ENCODE measurements at regions not wholly inside any gene's neighbourhood (a gene's known extent, or its start where the extent isn't known, plus 50 kb on each side); places are given as distances from the start of the nearest gene placed in this dataset.

DNA sequence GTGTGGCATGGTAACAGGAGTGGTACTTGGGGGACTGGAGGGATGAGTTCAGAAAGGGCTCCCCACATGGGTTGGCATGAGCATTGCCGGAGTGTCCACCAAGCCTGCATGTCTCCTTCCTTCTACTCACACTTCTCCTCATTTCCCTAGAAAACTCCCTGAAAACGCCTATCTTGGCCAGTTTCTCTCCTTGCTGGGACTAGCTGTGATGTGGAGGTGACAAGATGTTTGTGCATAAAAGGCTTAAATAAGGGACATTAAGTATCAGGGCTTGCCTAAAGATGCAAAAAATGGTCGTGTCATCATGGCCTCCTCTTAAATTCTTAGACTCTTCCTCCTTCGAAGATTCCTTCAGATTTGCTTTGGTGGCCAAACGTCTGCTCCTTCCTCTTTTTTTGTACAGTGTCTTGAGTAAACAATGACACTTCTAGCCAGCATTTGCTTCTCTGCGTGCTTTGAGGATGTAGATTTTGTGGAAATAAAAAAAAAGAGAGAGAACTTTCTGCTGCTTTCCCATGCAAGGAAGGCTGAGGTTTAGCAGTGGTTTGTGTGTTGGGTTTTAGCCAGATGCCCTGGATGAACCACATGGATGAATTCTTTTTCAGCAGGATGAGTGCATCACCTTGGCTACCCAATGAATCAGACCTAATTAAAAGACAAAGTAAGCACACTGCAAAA, 239.1 kb upstream of the IRF2BP2 start:
- TF ChIP-seq ZNF407 (CRISPR knock-in tag; IDR thresholded peaks at IDR 0.05; ENCODE audit: not compliant biosample characterization) (no peak), SMARCE1 (IDR thresholded peaks at IDR 0.05; ENCODE audit: borderline replicate concordance) (no peak), TCF12 (IDR thresholded peaks at IDR 0.05) (no peak), TCF12 (CRISPR knock-in tag; IDR thresholded peaks at IDR 0.05) (no peak), FOXJ3 (CRISPR knock-in tag; IDR thresholded peaks at IDR 0.05; ENCODE audit: borderline replicate concordance) (no peak), ASH2L (IDR thresholded peaks at IDR 0.05; ENCODE audit: insufficient read length, low read depth, low read length) (no peak), JUND (CRISPR knock-in tag; IDR thresholded peaks at IDR 0.05) (no peak), CBX1 (IDR thresholded peaks at IDR 0.05; ENCODE audit: low read depth) (no peak), MLLT10 (CRISPR knock-in tag; IDR thresholded peaks at IDR 0.05) (no peak)
- TF ChIP-seq, protein P1, sequence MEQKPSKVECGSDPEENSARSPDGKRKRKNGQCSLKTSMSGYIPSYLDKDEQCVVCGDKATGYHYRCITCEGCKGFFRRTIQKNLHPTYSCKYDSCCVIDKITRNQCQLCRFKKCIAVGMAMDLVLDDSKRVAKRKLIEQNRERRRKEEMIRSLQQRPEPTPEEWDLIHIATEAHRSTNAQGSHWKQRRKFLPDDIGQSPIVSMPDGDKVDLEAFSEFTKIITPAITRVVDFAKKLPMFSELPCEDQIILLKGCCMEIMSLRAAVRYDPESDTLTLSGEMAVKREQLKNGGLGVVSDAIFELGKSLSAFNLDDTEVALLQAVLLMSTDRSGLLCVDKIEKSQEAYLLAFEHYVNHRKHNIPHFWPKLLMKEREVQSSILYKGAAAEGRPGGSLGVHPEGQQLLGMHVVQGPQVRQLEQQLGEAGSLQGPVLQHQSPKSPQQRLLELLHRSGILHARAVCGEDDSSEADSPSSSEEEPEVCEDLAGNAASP (CRISPR knock-in tag; IDR thresholded peaks at IDR 0.05; ENCODE audit: borderline replicate concordance), result no peak
- TF ChIP-seq, protein P2, sequence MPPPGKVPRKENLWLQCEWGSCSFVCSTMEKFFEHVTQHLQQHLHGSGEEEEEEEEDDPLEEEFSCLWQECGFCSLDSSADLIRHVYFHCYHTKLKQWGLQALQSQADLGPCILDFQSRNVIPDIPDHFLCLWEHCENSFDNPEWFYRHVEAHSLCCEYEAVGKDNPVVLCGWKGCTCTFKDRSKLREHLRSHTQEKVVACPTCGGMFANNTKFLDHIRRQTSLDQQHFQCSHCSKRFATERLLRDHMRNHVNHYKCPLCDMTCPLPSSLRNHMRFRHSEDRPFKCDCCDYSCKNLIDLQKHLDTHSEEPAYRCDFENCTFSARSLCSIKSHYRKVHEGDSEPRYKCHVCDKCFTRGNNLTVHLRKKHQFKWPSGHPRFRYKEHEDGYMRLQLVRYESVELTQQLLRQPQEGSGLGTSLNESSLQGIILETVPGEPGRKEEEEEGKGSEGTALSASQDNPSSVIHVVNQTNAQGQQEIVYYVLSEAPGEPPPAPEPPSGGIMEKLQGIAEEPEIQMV (CRISPR knock-in tag; IDR thresholded peaks at IDR 0.05; ENCODE audit: low read depth), result no peak
- TF ChIP-seq, protein P3, sequence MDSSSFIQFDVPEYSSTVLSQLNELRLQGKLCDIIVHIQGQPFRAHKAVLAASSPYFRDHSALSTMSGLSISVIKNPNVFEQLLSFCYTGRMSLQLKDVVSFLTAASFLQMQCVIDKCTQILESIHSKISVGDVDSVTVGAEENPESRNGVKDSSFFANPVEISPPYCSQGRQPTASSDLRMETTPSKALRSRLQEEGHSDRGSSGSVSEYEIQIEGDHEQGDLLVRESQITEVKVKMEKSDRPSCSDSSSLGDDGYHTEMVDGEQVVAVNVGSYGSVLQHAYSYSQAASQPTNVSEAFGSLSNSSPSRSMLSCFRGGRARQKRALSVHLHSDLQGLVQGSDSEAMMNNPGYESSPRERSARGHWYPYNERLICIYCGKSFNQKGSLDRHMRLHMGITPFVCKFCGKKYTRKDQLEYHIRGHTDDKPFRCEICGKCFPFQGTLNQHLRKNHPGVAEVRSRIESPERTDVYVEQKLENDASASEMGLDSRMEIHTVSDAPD (CRISPR knock-in tag; IDR thresholded peaks at IDR 0.05), result no peak
- TF ChIP-seq, protein P4, sequence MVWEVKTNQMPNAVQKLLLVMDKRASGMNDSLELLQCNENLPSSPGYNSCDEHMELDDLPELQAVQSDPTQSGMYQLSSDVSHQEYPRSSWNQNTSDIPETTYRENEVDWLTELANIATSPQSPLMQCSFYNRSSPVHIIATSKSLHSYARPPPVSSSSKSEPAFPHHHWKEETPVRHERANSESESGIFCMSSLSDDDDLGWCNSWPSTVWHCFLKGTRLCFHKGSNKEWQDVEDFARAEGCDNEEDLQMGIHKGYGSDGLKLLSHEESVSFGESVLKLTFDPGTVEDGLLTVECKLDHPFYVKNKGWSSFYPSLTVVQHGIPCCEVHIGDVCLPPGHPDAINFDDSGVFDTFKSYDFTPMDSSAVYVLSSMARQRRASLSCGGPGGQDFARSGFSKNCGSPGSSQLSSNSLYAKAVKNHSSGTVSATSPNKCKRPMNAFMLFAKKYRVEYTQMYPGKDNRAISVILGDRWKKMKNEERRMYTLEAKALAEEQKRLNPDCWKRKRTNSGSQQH (CRISPR knock-in tag; IDR thresholded peaks at IDR 0.05; ENCODE audit: low read depth), result no peak
